ENCODE measurements at regions not wholly inside any gene's neighbourhood (a gene's known extent, or its start where the extent isn't known, plus 50 kb on each side); places are given as distances from the start of the nearest gene placed in this dataset.

GRCh38 chr1:106555571-106555970 lies 500.9 kb upstream of the PRMT6 start:
- ChIA-PET CTCF (ENCODE audit: low intra/inter-chr PET ratio, low total read pairs) (no interaction called here), POLR2A (no interaction called here)
- Histone ChIP-seq H3K9me3 (ENCODE audit: low read length) (peaks cover 87% of the 10 kb centered on the region), H3K4me2 (ENCODE audit: low read depth, low read length) (no peak overlapping the region), H2AFZ (ENCODE audit: low read length) (no peak overlapping the region), H3K27me3 (ENCODE audit: control insufficient read depth in 1 of 2, insufficient read depth in 2 of 2, low read length in 2 of 2) (no peaks in the 10 kb centered on the region), H3K9ac (ENCODE audit: insufficient read depth, low read depth, low read length) (no peak overlapping the region), H3K36me3 (replicated peaks in 1 of 2; ENCODE audit: control insufficient read depth in 1 of 2, insufficient read depth in 2 of 2, low read length in 2 of 2) (no peaks in the 10 kb centered on the region), H3K79me2 (ENCODE audit: insufficient read depth, low read length) (no peaks in the 10 kb centered on the region), H3K4me3 (replicated peaks in 1 of 3; ENCODE audit: insufficient read depth in 1 of 3, low read depth in 2 of 3, low read length in 3 of 3) (no peak overlapping the region), H4K20me1 (ENCODE audit: insufficient read depth, low read length) (no peaks in the 10 kb centered on the region), H3K27ac (ENCODE audit: extremely low read length, insufficient read depth, low read length) (no peak overlapping the region), H3K4me1 (ENCODE audit: insufficient read depth, low read length) (no peaks in the 10 kb centered on the region)
- 0% methylated on average over 1 of the region's 1 CpG for WGBS (ENCODE audit: low lambda C conversion rate)
- intact Hi-C loops (cut with micrococcal nuclease; ENCODE audit: unreplicated experiment) = no loop called here
- ATAC-seq = no peak
- BruUV-seq (replicated peaks) = no TSS peak
- DNase-seq (ENCODE audit: low spot score) = no peak
- TF ChIP-seq TMF1 (CRISPR knock-in tag; IDR thresholded peaks at IDR 0.05; ENCODE audit: low read depth) (no peak), SKIL (CRISPR knock-in tag; IDR thresholded peaks at IDR 0.05; ENCODE audit: borderline replicate concordance) (no peak), MIER3 (CRISPR knock-in tag; IDR thresholded peaks at IDR 0.05; ENCODE audit: borderline replicate concordance) (no peak), ZNF839 (CRISPR knock-in tag; IDR thresholded peaks at IDR 0.05; ENCODE audit: borderline replicate concordance) (no peak), MBNL3 (CRISPR knock-in tag; conservative IDR thresholded peaks at IDR 0.05) (no peak), KDM4B (CRISPR knock-in tag; IDR thresholded peaks at IDR 0.05) (no peak), NKX3-1 (CRISPR knock-in tag; IDR thresholded peaks at IDR 0.05) (no peak), ASH2L (IDR thresholded peaks at IDR 0.05; ENCODE audit: insufficient read length, low read depth, low read length) (no peak), KAT2B (IDR thresholded peaks at IDR 0.05; ENCODE audit: borderline replicate concordance, low read depth, low read length) (no peak), ZMAT3 (CRISPR knock-in tag; conservative IDR thresholded peaks at IDR 0.05) (no peak), ZNF3 (CRISPR knock-in tag; IDR thresholded peaks at IDR 0.05) (no peak), IRF2 (CRISPR knock-in tag; IDR thresholded peaks at IDR 0.05) (no peak)
- FAIRE-seq = no peak
- in situ Hi-C loops (cut with HindIII; ENCODE audit: extremely low pct_ligation_motif_present, low pct_unique_long_range_greater_than_20kb) = no loop called here
